ENCODE measurements at regions not wholly inside any gene's neighbourhood (a gene's known extent, or its start where the extent isn't known, plus 50 kb on each side); places are given as distances from the start of the nearest gene placed in this dataset.
"Not testable (repeated sequence)": the region's sequence is repeated elsewhere in the genome, so short reads cannot be mapped to it uniquely, and the experiment has no call there.

GRCh38 chr15:94868265-94868664 is 636.9 kb downstream of the MCTP2 start:
- POLR2A ChIA-PET; H3K27me3 ChIP-seq (ENCODE audit: insufficient read depth); DNase-seq; H4K20me1 ChIP-seq (ENCODE audit: insufficient read depth); CTCF ChIA-PET; H3K4me3 ChIP-seq (ENCODE audit: low read depth in 2 of 2, low read length in 1 of 2); H2AFZ ChIP-seq (ENCODE audit: low read depth); H3K36me3 ChIP-seq (replicated peaks in 1 of 2; ENCODE audit: control insufficient read depth in 1 of 2, insufficient read depth in 2 of 2, low read length in 1 of 2); H3K79me2 ChIP-seq (ENCODE audit: insufficient read depth); H3F3A ChIP-seq (replicated peaks; ENCODE audit: insufficient read depth); H3K9me3 ChIP-seq; H3K4me2 ChIP-seq; H3K4me1 ChIP-seq (ENCODE audit: control insufficient read depth in 1 of 2, insufficient read depth in 2 of 2, low read depth in 1 of 2, low read length in 1 of 2); H3K27ac ChIP-seq (ENCODE audit: low read depth in 2 of 2, low read length in 1 of 2); H3K9me2 ChIP-seq; H3K9ac ChIP-seq: not testable (repeated sequence)
- WGBS (ENCODE audit: low lambda C conversion rate), result 37% methylated on average over 8 of the region's 8 CpGs

- ChIA-PET POLR2A (no interaction called here), CTCF (no interaction called here)
Observed at GRCh38 chr15:94875550-94875949, 644.2 kb downstream of the MCTP2 start.

More at GRCh38 chr15:94875550-94875949, 644.2 kb downstream of the MCTP2 start:
- H4K20me1 ChIP-seq (ENCODE audit: insufficient read depth), result no peaks in the 10 kb centered on the region
- H3K27ac ChIP-seq (ENCODE audit: low read depth in 2 of 2, low read length in 1 of 2), result no peak overlapping the region
- no peaks in the 10 kb centered on the region for H3K9me2 ChIP-seq
- H3K4me1 ChIP-seq (ENCODE audit: control insufficient read depth in 1 of 2, insufficient read depth in 2 of 2, low read depth in 1 of 2, low read length in 1 of 2), result no peaks in the 10 kb centered on the region
- H3K36me3 ChIP-seq (replicated peaks in 1 of 2; ENCODE audit: control insufficient read depth in 1 of 2, insufficient read depth in 2 of 2, low read length in 1 of 2), result no peaks in the 10 kb centered on the region
- no peaks in the 10 kb centered on the region for H3K79me2 ChIP-seq (ENCODE audit: insufficient read depth)
- H3K27me3 ChIP-seq (ENCODE audit: insufficient read depth), result no peaks in the 10 kb centered on the region
- TF ChIP-seq REST (IDR thresholded peaks at IDR 0.05; ENCODE audit: low read depth, low read length) (no peak), MEF2A (IDR thresholded peaks at IDR 0.05; ENCODE audit: borderline replicate concordance, low read depth) (no peak), GABPA (IDR thresholded peaks at IDR 0.05; ENCODE audit: low read depth) (no peak), RCOR1 (IDR thresholded peaks at IDR 0.05; ENCODE audit: low read length) (no peak), SMC3 (IDR thresholded peaks at IDR 0.05; ENCODE audit: low read depth, low read length) (no peak), USF1 (IDR thresholded peaks at IDR 0.05; ENCODE audit: borderline replicate concordance, low read depth) (no peak)
- no peaks in the 10 kb centered on the region for H3F3A ChIP-seq (replicated peaks; ENCODE audit: insufficient read depth)
- H3K9me3 ChIP-seq, result no peaks in the 10 kb centered on the region
- DNase-seq, result no peak
- 0% methylated on average over 2 of the region's 2 CpGs for WGBS (ENCODE audit: low lambda C conversion rate)
- no peak overlapping the region for H3K4me2 ChIP-seq
- no peak overlapping the region for H3K9ac ChIP-seq
- H2AFZ ChIP-seq (ENCODE audit: low read depth), result no peak overlapping the region
- no peak overlapping the region for H3K4me3 ChIP-seq (ENCODE audit: low read depth in 2 of 2, low read length in 1 of 2)
